ENCODE measurements at regions not wholly inside any gene's neighbourhood (a gene's known extent, or its start where the extent isn't known, plus 50 kb on each side); places are given as distances from the start of the nearest gene placed in this dataset.
"Not testable (repeated sequence)": the region's sequence is repeated elsewhere in the genome, so short reads cannot be mapped to it uniquely, and the experiment has no call there.

- DNase-seq: no peak
Observed at GRCh38 chr2:12433626-12433990, 283.1 kb upstream of the TRIB2 start.

DNA sequence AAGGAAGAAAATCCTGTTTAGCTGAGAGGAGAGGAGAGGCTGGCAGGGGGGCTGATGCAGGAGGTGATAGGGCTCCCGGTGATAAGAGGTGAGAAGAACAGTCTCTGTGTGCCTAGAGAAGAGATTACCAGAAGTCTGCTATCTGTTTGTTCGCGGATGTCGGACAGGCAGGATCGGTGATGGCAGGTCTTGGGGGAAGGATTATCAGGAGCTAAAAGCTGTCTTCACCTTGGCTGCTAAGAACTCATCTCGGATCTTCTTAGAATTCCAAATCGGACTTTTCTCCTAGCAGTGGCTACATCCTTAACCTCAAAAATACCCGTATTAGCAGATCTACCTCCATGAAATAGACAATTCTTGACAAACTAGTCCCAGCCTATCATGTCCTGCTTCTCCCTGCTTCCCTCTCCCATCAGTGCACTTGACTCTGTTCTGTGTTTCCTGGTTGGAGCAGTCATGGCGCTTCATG is 282.1 kb upstream of the TRIB2 start:
- no peak for DNase-seq

GRCh38 chr2:12435430-12436222 is 281.1 kb upstream of the TRIB2 start:
- DNase-seq: no peak

DNA sequence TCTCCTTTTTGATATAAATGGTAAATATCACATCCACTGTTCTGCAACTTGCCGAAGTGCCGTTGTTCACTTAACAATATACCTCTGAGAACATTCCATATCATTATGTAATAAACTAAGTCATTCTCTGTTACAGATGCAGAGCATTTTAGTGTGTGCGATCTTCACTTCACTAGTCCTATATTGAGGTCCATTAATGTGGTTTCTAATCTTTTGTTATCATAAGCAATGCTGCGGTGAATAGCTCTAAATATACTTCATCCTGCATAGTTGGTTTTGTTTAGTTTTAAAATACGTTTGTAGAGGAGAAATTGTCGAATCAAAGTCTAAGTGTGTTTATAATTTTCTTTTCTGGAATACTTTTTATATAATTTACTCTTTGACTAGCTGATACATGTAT is 280.3 kb upstream of the TRIB2 start:
- DNase-seq: no peak

DNA sequence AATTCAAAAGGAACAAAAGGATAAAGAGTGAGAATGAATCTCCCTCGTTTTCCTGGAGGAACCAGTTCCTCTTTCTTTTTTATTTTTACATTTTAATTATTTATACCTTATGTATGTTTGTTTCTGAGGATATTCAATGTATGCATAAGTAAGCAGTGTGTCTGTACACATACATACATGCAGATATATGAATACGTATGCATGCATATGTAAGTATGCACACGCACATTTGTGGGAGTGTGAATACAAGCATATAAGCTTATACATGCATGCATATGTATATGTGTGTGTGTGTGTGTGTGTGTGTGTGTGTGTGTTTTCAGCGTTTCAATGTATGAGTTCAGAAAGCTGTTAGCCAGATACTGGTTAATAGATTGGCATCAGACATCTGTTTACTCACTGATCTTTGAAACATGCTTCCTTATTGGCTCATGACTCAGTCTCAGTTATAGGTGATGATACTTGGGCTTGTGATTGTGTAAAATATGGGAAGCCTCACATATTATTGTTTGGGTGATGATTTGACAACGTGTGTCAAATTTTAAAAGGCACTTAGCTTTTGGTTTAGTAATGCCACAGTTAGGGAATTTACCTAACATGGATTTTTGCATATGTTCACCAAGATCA is 279.7 kb upstream of the TRIB2 start:
- no peak for DNase-seq

DNA sequence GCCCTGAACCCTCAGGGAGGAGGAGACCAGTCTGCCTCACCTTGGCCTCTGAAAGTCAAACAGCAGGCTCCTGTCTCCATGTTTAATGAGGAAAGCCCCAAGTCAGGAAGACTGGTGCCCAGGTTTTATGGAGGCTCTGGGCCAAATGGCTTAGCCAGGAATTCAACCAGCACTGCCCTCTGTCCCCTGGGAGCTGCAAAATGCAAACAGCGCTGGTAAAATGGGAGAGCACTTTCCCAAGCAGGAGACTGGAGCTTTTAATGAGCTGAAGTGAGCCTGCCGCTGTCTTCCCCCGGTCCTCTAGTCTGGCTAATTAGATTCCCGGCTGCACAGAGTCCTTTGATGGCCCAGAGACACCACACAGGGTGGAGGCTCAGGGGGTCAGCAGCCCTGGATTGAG is 276.0 kb upstream of the TRIB2 start:
- no peak for DNase-seq

- DNase-seq: no peak
Observed at GRCh38 chr2:12441750-12442475, 274.8 kb upstream of the TRIB2 start.

DNA sequence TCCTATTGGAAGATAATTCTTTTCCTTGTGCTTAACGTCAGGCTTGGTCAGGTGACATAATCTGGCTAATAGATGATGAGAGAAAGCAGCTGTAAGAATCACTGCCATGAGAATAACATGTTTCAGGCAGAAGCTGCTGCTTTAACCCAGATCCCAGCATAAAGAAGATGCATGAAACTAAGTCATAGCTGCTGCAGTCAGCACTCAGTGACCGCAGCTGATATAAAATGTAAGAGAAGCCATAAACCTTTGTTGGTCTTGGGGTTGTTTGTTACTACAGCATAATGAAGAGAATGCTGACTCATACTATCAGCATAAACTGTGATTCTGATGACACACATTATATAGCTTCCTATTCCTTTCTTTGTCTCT is 274.3 kb upstream of the TRIB2 start:
- no peak for DNase-seq

GRCh38 chr2:12448846-12449505 is 267.8 kb upstream of the TRIB2 start:
- DNase-seq: no peak

DNA sequence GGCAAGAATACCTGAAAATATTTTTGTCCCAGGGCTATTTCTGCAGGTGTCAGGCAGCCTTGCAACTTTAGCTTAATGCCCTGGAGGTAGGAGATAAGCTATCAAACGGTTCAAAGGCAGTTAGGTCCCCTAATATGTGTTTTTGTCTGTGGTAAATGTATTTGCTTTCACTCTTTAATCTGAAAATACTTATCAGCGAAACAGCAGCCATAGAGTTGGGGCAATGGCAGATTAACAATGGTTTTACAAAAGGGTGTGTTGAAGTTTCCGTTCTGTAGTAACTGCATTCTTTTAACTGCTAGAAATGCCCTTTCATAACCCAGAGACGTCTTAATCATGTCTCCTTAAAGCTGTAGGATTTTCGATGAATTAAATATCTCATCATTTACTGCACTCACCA is 265.0 kb upstream of the TRIB2 start:
- no peak for DNase-seq

DNA sequence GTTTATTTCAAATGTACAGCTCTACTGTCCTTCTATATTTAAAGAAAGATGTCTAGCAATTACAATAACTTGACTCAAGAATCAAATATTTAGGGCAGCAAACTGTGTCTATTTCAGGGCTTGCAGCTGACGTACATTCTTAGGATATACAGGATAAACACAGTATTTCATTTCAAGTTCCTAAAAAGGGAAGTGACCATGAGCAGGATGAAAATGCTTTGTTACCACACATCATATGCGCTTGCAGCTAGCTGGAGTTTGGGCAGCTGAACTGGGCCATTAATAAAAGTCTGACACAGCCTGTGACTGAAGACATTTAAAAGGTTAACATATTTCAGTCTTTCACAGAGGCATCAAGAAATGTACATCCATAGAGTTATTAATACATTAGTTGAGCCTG is 264.6 kb upstream of the TRIB2 start:
- DNase-seq: no peak

GRCh38 chr2:12453731-12454130 is 263.0 kb upstream of the TRIB2 start:
- no peak for DNase-seq

- DNase-seq: no peak
Observed at GRCh38 chr2:12455661-12456060, 261.1 kb upstream of the TRIB2 start.

DNA sequence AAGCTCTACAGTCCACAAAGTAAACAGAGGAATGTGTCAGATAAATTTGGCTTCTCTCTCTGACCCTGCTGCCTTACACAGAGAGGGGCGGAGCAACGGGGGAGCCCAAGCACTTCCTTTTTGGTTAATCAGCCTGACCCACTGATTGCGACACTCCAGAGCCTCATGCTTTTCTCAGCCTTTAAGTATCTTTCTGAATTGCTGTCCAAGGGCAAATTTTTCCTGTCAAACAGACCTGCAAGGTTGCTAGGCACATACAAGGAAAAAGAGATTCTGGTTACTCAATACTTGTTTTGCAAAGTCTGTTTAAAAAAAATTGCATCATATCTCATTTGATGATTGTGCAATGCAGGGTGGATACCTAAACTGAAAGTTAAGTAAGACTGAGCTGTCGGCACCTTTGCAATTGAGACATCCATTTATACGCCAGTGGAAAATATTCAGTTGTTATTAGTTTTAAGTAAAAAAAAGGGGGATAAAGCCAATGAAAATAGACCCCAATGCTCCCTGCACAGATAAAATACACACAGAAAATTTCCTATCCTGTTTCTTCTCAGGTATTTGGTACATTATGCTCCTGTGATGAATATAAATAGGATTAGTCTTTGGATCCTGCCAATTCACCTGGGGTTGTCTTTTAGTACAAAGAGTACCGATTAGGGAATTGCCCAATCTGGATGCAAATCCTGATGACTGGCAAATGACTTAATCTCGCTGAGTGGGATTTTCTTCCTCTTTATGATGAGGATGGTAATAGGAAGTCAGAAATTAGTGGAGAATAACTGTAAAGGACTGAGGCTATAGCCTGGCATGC is 260.2 kb upstream of the TRIB2 start:
- peak; percentile 62 for DNase-seq

GRCh38 chr2:12457831-12458230 is 258.9 kb upstream of the TRIB2 start:
- DNase-seq: no peak

- DNase-seq: no peak
Observed at GRCh38 chr2:12463189-12463588, 253.5 kb upstream of the TRIB2 start.

DNA sequence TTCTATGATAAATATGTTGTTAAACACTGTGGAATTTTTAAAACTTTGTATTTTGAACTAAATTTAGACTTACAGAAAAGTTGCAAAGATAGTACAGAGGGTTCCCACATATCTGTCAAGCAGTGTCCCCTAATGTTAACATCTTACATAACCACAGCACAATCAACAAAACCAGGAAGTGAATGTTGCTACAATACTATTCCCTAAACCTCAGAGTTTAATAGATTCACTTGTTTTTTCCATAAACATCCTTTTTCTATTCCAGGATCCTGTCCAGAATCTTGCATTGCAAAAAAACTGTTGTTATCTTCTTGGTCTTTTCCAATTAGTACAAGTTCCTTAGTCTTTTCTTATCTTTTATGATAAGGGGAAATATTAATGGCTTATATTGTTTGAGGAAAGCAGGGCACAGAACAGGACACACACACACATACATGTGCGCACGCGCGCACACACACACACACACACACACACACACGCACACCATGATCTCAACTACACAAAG is 251.1 kb upstream of the TRIB2 start:
- DNase-seq: no peak

DNA sequence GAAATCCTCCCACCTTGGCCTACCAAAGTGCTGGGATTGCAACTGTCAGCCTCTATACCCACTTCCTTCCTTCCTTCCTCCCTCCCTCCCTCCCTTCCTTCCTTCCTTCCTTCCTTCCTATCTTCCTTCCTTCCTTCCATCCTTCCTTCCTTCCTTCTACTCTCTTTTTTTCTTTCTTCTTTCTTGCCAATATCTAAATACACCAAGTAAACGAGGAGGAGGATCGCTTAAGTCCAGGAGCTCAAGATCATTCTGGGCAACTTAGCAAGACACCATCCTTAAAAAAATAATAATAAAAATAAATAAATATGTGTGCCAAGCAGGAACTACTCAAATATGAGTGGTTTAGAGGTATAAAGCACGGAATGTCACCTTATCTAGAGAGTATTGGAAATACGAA is 249.4 kb upstream of the TRIB2 start:
- DNase-seq: no peak

- DNase-seq: no peak
Observed at GRCh38 chr2:12469141-12469561, 247.6 kb upstream of the TRIB2 start.

- not testable (repeated sequence) for DNase-seq
Observed at GRCh38 chr2:12472265-12472664, 244.5 kb upstream of the TRIB2 start.

- no peak for DNase-seq
Observed at GRCh38 chr2:12478151-12479064, 238.3 kb upstream of the TRIB2 start.

Measured in femur (tissue), 1 donor.